ENCODE measurements at regions not wholly inside any gene's neighbourhood (a gene's known extent, or its start where the extent isn't known, plus 50 kb on each side); places are given as distances from the start of the nearest gene placed in this dataset.

- no peaks in the 10 kb centered on the region for H4K20me1 ChIP-seq (ENCODE audit: insufficient read depth)
- intact Hi-C loops (cut with micrococcal nuclease; ENCODE audit: unreplicated experiment): no loop called here
- H3K27me3 ChIP-seq (ENCODE audit: insufficient read depth, low read depth): no peaks in the 10 kb centered on the region
- no peak for TF ChIP-seq EZH2 (IDR thresholded peaks at IDR 0.05; ENCODE audit: low read depth)
- TF ChIP-seq CTCF (conservative IDR thresholded peaks at IDR 0.05): no peak
- no TSS peak for BruUV-seq (replicated peaks)
- H3K79me2 ChIP-seq (ENCODE audit: low read depth): no peaks in the 10 kb centered on the region
- no peaks in the 10 kb centered on the region for H3K4me1 ChIP-seq (replicated peaks; ENCODE audit: insufficient read depth)
- no peak overlapping the region for H2AFZ ChIP-seq
- H3K9me3 ChIP-seq (ENCODE audit: insufficient read depth, low read depth): no peaks in the 10 kb centered on the region
- no peak overlapping the region for H3K27ac ChIP-seq
- H3K4me2 ChIP-seq: no peak overlapping the region
- no peak for DNase-seq
- H3F3A ChIP-seq (ENCODE audit: insufficient read depth, low read depth): no peaks in the 10 kb centered on the region
- no peak overlapping the region for H3K4me3 ChIP-seq
- H3K36me3 ChIP-seq (ENCODE audit: low read depth): no peaks in the 10 kb centered on the region
- ChIA-PET POLR2A (ENCODE audit: unreplicated experiment) (no interaction called here), CTCF (no interaction called here)
- H3K9me2 ChIP-seq (ENCODE audit: insufficient read depth): no peaks in the 10 kb centered on the region
Observed at GRCh38 chr6:141395443-141396008, 737.2 kb upstream of the GJE1 start.

GRCh38 chr6:141394565-141395051, 738.1 kb upstream of the GJE1 start:
- H3K9me2 ChIP-seq (ENCODE audit: insufficient read depth): no peaks in the 10 kb centered on the region
- no peak for TF ChIP-seq CTCF (conservative IDR thresholded peaks at IDR 0.05)
- no peak for TF ChIP-seq EZH2 (IDR thresholded peaks at IDR 0.05; ENCODE audit: low read depth)
- H4K20me1 ChIP-seq (ENCODE audit: insufficient read depth): no peaks in the 10 kb centered on the region
- H2AFZ ChIP-seq: no peak overlapping the region
- no peaks in the 10 kb centered on the region for H3K36me3 ChIP-seq (ENCODE audit: low read depth)
- no peak overlapping the region for H3K27ac ChIP-seq
- POLR2A ChIA-PET (ENCODE audit: unreplicated experiment): no interaction called here
- H3F3A ChIP-seq (ENCODE audit: insufficient read depth, low read depth): no peaks in the 10 kb centered on the region
- H3K4me3 ChIP-seq: no peak overlapping the region
- no peaks in the 10 kb centered on the region for H3K27me3 ChIP-seq (ENCODE audit: insufficient read depth, low read depth)
- intact Hi-C loops (cut with micrococcal nuclease; ENCODE audit: unreplicated experiment): no loop called here
- H3K4me1 ChIP-seq (replicated peaks; ENCODE audit: insufficient read depth): no peaks in the 10 kb centered on the region
- no TSS peak for BruUV-seq (replicated peaks)
- DNase-seq: no peak
- no peaks in the 10 kb centered on the region for H3K9me3 ChIP-seq (ENCODE audit: insufficient read depth, low read depth)
- H3K4me2 ChIP-seq: no peak overlapping the region
- CTCF ChIA-PET: no interaction called here
- H3K79me2 ChIP-seq (ENCODE audit: low read depth): no peaks in the 10 kb centered on the region

- Histone ChIP-seq H3K4me2 (no peak overlapping the region), H3F3A (ENCODE audit: insufficient read depth, low read depth) (no peaks in the 10 kb centered on the region), H3K9me2 (ENCODE audit: insufficient read depth) (no peaks in the 10 kb centered on the region), H3K27ac (no peak overlapping the region), H4K20me1 (ENCODE audit: insufficient read depth) (no peaks in the 10 kb centered on the region), H3K9me3 (ENCODE audit: insufficient read depth, low read depth) (no peaks in the 10 kb centered on the region), H2AFZ (no peak overlapping the region), H3K27me3 (ENCODE audit: insufficient read depth, low read depth) (no peaks in the 10 kb centered on the region), H3K36me3 (ENCODE audit: low read depth) (no peaks in the 10 kb centered on the region), H3K4me3 (no peak overlapping the region), H3K79me2 (ENCODE audit: low read depth) (no peaks in the 10 kb centered on the region), H3K4me1 (replicated peaks; ENCODE audit: insufficient read depth) (no peaks in the 10 kb centered on the region)
- no TSS peak for BruUV-seq (replicated peaks)
- intact Hi-C loops (cut with micrococcal nuclease; ENCODE audit: unreplicated experiment): no loop called here
- POLR2A ChIA-PET (ENCODE audit: unreplicated experiment): no interaction called here
- DNase-seq: no peak
- no peak for TF ChIP-seq EZH2 (IDR thresholded peaks at IDR 0.05; ENCODE audit: low read depth)
- TF ChIP-seq CTCF (conservative IDR thresholded peaks at IDR 0.05): no peak
- CTCF ChIA-PET: no interaction called here
Observed at GRCh38 chr6:141394125-141394536, 738.6 kb upstream of the GJE1 start.

Measured in PC-9 (cell line).